Epithelial cell of proximal tubule (primary cell): ENCODE measurements at regions not wholly inside any gene's neighbourhood (a gene's known extent, or its start where the extent isn't known, plus 50 kb on each side); places are given as distances from the start of the nearest gene placed in this dataset.
"Not testable (repeated sequence)": the region's sequence is repeated elsewhere in the genome, so short reads cannot be mapped to it uniquely, and the experiment has no call there.

Source experiments
- DNase-seq: peaks from one replicate; pipeline ENCODE4 v3.0.0-alpha.2; 2011; ENCODE audit warnings: low read depth
- H3K4me3 ChIP-seq: 2 replicates; pipeline ENCODE4 v1.5.1; 2011; ENCODE audit warnings: low read depth, mild to moderate bottlenecking, low read length
- TF ChIP-seq, protein P1 (sequence below): conservative IDR thresholded peaks from 2 replicates; pipeline ENCODE4 v1.5.1; 2012; ENCODE audit warnings: low read depth, mild to moderate bottlenecking, low read length

DNA sequence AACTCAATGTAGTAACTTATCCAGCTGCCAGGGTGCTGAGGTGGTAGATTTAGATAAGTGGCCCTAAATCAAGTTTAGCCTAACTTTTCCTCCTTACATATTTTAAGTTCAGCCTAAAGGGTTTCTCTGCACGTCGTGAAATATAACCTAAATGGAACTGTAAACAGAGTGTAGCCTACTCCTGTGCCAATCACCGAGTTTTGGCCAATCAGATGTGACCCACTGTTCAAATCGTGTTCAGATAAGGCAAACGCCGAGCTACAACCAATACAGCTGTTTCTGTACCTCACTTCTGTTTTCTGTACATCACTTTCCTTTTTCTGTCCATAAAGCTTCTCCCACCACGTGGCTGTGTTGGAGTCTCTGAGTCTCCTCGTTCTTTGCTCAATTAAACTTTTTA, 904.2 kb upstream of the POT1 start:
- H3K4me3 ChIP-seq, result no peak overlapping the region
- no peak for DNase-seq
- TF ChIP-seq, protein P1, sequence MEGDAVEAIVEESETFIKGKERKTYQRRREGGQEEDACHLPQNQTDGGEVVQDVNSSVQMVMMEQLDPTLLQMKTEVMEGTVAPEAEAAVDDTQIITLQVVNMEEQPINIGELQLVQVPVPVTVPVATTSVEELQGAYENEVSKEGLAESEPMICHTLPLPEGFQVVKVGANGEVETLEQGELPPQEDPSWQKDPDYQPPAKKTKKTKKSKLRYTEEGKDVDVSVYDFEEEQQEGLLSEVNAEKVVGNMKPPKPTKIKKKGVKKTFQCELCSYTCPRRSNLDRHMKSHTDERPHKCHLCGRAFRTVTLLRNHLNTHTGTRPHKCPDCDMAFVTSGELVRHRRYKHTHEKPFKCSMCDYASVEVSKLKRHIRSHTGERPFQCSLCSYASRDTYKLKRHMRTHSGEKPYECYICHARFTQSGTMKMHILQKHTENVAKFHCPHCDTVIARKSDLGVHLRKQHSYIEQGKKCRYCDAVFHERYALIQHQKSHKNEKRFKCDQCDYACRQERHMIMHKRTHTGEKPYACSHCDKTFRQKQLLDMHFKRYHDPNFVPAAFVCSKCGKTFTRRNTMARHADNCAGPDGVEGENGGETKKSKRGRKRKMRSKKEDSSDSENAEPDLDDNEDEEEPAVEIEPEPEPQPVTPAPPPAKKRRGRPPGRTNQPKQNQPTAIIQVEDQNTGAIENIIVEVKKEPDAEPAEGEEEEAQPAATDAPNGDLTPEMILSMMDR, result no peak

DNA sequence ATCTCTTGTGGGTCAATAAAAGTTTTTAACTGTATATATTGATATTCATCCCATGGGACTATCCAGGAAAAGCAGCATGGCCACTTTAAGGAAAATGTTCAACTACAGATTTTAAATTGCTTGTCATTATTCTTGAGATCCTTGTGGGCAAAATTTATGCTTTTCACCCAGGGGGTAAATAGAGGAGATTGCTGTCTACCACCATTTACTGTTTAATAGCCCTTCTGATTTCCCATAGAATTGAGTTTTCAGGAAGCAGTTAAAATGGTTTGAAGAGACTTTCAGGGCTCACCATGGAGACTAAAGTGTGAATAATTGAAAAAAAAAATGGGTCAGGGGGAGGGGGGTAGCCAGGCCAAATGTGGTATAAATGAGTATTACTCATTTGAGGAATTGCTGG, 901.1 kb upstream of the POT1 start:
- TF ChIP-seq, protein P1, result no peak
- no peak for DNase-seq
- no peak overlapping the region for H3K4me3 ChIP-seq

DNA sequence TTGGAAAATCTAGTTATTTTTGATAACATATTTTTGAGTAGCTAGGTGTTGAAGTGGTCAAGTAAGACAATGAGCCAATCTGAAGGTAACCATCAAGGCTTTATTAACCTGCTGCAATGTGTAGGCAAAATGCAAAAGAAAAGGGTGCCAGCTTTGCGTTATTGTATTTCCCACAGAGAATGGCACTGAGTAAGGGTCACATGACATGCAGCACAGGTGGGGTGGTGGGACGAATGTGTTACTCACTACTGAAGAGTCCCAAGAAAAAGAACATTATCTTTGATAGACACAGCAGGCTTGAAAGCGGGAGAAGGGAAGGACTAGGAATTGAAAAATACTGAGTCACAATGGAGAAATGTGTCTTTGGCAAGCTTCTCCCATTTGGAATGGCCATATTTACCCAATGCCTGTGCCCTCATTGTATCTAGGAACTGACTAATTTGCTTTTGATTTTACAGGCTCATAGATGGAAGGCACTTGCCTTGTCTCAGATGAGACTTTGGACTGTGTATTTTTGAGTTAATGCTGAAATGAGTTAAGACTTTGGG, 898.6 kb upstream of the POT1 start:
- no peak overlapping the region for H3K4me3 ChIP-seq
- TF ChIP-seq, protein P1, result no peak
- no peak for DNase-seq

DNA sequence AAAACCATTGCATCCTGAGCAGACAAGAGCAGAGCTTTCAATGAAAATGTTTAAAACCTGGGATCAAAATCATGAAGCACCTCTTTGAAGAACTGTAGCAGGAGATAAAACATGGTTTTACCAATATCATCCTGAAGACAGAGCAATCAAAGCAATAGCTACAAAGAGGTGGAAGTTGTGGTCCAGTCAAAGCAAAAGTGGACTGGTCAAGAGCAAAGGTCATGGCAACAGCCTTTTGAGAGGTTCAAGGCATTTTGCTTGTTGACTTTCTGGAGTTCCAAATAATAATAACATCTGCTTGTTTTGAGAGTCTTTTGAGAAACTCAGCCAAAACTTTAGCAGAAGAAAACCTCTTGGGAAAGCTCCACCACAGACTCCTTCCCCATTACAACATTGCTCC, 893.9 kb upstream of the POT1 start:
- no peak for DNase-seq
- TF ChIP-seq, protein P1, result no peak
- H3K4me3 ChIP-seq, result no peak overlapping the region

DNA sequence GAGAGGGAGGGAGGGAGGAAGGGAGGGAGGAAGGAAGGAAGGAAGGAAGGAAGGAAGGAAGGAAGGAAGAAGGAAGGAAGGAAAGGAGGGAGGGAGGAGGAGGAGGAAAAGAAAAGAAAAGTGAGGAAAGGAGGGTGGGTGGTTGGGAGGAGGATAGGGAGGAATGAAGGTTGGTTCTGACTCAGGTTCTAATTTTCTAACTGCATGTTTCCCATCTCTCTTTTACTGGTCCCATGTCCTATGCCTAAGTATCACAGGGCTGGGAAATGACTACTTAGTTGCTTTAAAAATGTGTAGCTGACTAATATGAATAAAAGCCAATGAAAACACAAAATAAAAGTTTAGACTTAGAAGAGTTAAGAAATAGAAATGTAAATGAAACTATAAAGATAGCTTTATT, 890.9 kb upstream of the POT1 start:
- TF ChIP-seq, protein P1, result no peak
- no peak overlapping the region for H3K4me3 ChIP-seq
- no peak for DNase-seq

DNA sequence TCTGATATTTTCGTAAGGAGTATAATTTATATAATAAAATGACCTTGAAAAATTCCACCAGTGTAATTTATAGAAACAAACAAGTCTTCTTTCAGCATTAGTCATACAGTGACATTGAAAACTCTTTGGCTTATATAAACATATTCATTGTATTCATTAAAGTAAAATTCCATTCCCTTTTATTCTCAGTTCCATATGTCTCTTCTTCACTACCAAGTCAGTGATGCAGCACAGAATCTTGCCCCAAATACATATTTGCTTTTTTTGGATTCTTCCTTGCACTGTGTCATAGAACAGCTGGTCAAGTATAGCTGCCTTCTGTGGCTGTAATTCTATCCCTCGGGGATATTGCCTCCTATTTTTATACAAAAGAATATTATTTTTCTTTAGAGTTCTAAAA, 884.5 kb upstream of the POT1 start:
- DNase-seq, result no peak
- TF ChIP-seq, protein P1, result no peak

DNA sequence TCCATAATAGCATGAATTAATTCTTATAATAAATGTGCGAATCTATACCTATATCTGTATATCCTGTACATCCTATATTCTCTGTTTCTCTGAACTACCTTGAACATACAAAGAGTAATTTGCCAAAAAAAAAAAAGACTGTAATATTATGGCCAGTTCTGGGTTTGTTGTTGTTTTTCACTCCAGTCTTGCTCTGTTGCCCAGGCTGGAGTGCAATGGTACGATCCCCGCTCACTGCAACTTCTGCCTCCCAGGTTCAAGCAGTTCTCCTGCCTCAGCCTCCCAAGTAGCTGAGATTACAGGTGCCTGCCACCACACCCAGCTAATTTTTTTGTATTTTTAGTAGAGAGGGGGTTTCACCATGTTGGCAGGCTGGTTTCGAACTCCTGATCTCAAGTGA, 876.9 kb upstream of the POT1 start:
- DNase-seq, H3K4me3 ChIP-seq: not testable (repeated sequence)

More for the DNA sequence above, 884.5 kb upstream of the POT1 start:
- no peak overlapping the region for H3K4me3 ChIP-seq
